ENCODE measurements at regions not wholly inside any gene's neighbourhood (a gene's known extent, or its start where the extent isn't known, plus 50 kb on each side); places are given as distances from the start of the nearest gene placed in this dataset.
"Not testable (repeated sequence)": the region's sequence is repeated elsewhere in the genome, so short reads cannot be mapped to it uniquely, and the experiment has no call there.

DNA sequence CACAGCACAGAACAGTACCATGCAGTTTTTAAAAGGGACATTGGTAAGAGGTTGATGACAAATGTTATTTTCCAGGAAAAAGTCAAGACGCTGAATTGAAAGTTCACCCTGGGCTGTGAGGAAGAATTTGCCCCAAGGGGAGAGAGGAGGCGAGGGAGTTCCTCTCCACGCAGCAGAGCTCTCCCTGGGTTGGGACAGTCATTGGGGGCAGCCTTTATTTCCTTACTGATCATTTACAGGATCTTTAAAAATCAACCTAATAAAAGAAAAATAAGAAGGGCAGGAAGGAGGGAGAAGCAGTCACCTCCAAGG lies 49.9 kb upstream of the WNT7B start:
- DNase-seq (ENCODE audit: low read depth) = no peak

DNA sequence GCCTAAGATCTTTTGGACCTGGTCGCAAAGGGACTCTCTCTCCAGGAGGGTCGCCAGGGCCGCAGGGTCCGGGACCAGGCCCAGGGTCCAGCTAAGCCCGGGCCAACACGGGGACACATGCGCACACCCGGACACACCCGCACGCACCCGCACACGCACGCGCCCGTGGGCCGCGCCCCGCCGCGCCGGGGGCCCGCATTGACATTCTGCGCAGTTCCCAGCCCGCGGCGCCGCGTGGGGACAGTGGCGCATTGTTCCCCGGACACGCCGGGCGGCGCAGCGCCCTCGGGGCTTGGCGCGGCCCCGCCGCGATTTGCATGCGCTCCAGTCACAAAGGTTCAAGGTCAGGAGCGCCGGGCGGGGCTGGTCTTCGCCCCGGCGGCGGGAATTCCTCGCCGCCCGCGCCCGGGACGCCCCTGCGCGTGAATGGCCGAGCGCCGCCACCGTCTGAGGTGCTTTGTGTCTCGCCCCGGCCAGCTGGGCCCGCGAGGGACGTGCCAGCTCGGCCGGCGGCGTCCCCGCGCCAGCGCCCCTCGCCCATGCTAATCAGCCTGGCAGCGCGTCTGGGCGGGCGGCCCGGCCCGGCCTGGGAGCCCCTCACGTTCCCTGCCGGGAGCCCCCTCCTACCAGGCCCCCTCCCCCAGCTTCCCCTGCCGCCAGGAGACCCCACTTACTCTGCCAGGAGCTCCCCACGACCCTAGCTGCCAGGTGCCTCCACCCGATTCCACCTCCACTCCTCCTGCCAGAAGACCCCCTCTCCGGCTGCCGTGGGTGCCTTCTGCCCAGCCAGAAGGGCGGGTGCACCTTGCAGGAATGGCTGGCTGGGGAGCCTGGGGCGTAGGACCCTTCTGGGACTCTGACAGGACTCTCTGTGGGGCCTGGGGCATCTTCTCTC lies 50.5 kb upstream of the WNT7B start:
- no peak for DNase-seq (ENCODE audit: low read depth)

DNA sequence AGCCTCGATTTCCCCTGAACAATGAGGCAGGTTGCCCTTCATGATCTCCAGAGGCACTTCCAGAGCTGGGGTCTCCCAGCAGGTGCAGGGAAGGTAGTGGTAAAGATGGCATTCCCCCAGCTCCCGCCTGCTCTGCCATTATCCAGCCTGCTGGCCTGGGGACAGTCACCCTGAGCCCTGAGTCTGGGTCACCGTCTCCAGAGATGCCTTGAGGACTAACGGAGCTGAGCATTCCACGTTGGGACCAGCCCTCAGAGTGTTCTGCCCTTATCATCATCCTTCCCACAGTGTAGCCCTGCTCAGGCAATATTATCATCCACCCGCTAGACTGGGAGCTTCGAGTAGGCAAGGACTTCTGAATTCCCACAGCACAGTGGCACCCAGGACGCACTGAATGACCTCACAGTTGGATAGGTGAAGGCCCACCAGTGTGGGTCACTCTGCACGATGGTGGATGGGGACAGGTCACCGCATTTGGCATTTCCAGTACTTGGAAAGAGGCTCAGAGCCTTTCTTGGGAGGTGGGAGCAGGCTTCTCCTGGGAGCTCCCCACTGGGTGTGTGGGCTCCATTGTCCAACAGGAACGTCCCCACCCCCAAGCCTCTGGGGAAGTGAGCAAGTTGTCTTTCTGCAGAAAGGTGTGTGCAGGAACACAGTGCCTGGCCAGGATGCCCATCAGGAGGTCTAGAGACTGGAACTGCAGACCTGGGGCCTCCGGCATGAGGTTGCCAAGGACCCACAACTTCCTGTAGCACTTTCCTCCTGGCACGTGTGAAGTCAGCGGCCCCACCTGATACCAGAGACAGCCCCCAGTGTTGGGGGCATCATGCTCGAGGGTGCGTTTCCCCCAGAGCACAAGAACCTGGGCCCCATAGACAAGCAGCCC lies 51.4 kb upstream of the WNT7B start:
- DNase-seq (ENCODE audit: low read depth) = no peak

DNA sequence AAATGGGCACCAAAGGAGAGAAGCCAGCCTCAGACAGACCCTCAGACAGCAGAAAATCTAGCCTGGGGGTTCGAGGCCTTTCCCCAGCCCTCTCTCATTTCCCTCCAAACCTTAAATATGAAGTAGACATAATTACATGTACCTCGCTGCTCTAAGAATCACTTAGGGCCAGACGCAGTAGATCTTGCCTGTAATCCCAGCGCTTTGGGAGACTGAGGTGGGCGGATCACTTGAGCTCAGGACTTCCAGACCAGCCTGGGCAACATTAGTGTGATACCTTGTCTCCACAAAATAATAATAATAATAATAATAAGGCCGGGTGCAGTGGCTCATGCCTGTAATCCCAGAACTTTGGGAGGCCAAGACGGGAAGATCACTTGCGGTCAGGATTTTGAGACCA lies 52.1 kb upstream of the WNT7B start:
- no peak for DNase-seq (ENCODE audit: low read depth)

DNA sequence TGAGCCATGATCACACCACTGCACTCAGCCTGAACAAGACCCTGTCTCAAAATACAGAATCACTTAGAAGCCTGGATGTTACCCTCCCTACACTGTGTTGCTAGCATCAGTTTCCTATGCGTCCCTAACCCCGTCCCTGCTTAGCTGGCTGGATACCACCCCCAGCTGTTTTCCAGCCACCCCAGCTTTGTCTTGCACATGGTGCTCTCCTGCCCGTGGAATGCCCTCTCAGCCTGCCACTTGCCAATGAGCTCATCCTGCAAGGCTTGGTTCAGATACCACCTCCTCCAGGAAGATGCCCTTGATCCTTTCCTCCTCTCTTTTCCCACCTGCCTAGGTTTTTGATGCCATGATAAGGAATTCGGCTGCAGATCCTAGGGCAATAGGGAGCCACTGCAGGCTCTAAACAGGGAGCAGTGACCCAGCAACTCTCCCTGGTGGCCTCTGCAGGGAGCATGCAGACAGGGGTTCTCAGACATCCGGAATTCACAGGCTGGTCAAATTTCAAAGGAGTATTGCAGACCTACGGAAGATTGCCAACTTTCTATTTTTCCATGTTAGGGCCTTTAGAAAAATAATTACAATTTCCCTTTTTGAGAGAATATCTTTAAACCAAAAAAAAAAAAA lies 52.7 kb upstream of the WNT7B start:
- no peak for DNase-seq (ENCODE audit: low read depth)

DNA sequence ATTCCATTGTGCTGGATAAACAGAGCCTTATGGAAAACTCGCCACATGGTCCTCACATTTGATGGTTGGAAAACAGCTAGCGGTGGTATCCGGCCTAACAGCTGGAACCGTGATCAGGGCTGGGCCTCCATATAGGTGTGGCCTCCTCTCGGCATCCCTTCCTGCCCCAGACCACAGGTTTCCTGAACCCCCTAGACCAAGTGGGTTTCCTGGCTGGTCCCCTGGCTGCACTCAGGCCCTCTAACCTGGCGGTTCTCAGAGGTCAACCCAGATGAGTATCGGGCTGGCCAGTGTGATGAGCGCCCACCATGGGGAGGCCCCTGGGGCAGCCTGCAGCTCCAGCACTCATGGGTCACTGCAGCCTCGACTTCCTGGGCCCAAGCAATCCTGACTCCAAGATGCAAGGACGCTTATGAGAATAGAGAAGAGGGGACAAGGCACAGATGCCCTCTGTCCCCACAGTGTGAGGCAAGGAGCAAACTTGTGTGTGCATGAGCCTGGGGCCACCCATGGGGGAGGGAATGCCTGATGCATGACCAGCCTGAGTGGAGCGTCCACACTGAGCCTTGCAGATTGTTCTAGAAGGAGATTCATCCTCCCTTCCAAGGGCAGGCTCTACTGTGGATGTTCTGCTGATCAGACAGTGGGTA lies 53.4 kb upstream of the WNT7B start:
- no peak for DNase-seq (ENCODE audit: low read depth)

DNA sequence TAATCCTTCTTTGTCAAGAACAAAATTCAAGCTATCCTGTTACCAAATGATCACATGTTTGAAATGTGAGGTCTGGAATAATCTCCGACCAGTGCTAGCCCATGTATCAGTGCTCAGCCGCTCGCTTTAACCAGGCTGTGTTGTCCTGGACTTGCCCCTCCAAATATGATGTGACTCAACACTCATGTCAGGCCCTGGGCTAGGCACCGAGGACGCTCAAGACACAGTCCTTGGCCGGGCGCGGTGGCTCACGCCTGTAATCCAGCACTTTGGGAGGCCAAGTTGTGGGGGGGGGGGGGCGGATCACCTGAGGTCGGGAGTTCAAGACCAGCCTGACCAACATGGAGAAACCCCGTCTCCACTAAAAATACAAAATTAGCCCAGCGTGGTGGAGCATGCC lies 54.1 kb upstream of the WNT7B start:
- DNase-seq (ENCODE audit: low read depth) = no peak

DNA sequence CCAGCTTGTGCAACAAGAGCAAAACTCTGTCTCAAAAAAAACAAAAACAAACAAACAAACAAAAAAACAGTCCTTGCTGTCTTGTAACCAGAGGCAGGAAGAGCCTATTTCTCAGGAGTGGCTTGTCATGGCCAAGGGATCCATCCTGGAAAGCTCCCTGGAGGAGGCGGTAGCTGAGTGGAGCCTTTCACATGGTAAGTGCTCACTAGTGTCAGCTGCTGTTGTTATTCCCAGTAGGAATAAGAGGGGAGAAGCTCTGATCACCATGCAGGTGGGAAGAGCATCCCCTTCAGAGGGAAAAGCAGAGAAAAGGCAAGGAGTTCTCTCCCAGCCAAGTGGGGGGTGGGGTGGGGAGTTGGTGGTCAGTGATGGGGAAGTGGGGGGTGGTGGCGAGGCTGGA lies 54.6 kb upstream of the WNT7B start:
- DNase-seq (ENCODE audit: low read depth) = no peak

DNA sequence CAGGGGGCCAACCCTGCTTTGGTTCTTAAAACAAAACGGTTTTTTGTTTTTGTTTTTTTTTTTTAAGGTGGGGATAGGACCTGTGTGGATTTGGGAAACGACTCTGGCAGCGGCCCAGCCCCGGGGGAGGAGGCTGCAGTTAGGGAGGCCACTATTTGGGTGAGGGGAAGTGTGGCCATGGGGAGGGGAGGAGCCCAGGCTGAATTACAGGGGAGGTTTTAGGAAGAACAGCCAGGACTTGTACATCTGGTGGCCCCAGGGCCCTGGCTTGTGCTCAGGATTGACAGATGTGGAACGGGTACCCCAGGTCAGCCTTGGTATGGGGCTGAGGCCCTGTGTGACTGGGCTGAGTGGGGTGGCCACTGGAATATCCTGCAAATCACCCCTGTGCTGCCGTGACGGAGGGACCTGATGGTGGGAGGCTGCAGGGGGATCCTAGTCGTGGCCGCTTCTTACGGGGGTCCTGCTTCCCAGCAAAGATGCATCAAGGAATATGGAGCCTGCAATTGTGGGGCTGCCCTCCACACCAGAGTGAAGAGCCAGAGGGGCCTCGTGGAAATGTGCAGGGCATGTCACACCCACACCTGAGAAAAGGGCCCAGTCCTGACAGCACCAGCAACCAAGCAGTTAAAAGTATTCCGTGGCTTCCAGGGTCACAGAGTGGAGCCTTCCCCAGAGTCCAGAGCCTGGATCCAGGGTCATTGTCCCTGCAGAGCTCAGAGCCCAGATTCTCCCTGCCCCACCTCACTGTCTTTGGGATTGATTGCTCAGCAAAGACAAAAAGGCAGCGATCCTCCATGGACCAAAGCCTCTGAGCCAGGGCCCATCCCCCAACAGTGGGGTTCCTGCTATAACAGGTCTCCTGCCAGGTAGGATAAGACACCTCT lies 55.2 kb upstream of the WNT7B start:
- DNase-seq (ENCODE audit: low read depth) = no peak

DNA sequence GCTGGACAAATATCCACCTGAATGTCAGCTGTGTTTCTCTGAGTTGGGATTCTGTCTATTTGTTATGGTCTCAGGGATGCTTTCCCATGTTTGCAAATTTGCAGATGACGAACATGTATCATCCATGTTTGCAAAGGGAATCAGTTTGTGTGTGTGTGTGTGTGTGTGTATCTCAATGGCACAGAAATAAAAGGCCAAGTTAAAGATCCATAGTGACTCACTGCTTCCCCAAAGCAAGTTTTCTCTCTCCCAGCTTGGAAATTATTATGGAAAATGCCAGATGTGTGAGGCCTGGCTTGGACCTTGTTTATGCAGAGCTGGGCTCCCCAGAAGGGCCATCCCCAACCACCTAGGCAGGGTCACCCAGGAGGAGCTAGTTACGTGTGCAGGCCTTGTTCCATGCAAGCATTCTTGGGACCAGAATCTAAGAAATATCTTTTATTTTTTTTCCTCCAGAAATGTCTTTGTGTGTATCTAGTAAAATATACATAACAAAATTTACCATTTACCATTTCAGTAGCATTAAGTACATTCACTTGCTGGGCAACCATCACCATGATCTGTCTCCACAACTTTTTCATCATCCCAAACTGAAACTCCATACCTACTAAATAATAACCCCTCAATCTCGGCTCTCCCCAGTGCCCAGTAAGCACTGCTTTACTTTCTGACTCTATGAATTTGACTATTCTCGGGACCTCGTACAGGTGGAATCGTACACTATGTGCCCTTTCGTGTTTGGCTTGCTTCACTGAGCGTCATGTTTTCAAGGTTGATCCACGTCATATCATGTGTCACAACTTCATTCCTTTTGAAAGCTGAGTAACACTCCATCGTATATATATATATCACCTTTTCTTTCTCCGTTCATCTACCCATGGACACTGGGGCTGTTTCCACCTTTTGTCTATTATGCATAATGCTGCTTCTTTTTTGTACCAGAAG lies 56.6 kb upstream of the WNT7B start:
- DNase-seq (ENCODE audit: low read depth) = no peak

DNA sequence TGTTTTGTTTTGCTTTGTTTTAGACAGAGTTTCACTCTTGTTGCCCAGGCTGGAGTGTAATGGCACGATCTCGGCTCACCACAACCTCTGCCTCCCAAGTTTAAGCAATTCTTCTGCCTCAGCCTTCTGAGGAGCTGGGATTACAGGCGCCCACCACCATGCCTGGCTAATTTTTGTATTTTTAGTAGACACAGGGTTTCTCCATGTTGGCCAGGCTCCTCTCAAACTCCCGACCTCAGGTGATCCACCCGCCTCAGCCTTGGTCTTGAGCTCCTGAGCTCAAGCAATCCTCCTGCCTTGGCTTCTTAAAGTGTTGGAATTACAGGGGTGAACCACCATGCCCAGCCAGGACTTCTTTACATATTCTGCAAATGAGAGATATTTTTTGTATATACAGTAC lies 57.5 kb upstream of the WNT7B start:
- DNase-seq (ENCODE audit: low read depth) = not testable (repeated sequence)

DNA sequence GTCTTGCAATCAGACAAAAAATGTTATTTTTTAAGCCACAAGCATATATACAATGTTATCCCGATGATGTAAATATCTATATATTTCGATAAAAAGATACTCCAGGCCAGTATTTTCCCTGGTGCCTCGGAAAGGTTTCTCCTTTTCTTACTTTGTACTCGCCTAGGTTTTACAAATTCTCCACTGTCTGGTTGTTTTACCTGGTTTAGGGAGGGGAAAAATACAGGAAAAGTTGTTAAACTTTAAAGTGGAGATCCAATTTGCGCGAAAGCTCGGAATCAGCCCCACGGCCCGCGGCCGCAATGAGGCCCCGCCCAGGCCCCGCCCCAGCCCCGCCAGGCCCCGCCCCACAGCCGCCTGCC lies 58.4 kb upstream of the WNT7B start:
- no peak for DNase-seq (ENCODE audit: low read depth)

DNA sequence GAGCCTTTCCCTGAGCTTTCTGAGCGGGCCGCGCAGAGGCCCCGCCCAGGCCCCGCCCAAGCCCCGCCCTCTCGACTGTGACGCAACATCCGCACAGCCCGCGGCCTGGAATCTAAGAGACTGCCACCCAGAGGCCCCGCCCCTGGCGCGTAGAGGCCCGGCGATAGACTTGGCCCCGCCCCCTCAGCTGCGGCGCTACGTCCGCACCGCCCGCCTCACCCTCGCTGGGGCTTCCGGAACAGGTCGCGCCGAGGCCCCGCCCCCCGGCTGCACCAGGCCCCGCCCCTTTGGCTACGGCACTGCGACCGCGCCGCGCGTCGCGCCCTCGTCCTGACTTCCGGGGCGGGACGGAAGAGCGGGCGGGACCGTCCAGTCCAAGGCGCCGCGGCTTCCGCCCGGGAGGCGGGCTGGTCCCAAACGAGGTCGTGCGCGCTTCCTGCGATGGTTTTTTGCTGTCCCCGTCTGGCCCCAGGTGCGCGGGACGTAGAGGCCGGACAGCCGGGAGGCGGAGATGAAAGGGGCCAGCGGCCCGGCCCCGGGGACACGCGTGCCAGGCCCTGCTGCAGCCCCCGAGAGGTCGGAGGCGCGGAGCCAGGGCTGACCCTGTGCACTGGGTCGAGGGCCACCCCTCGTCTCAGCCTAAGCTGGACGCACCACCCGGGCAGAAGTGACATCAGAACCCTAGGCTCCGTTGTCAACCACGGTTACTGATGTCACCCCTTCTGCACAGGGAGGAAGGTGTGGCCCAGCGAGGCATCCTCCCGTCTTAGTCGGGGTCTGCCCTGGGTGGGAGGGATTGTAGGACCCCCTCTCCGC lies 59.0 kb upstream of the WNT7B start:
- DNase-seq (ENCODE audit: low read depth) = peak; percentile 100

DNA sequence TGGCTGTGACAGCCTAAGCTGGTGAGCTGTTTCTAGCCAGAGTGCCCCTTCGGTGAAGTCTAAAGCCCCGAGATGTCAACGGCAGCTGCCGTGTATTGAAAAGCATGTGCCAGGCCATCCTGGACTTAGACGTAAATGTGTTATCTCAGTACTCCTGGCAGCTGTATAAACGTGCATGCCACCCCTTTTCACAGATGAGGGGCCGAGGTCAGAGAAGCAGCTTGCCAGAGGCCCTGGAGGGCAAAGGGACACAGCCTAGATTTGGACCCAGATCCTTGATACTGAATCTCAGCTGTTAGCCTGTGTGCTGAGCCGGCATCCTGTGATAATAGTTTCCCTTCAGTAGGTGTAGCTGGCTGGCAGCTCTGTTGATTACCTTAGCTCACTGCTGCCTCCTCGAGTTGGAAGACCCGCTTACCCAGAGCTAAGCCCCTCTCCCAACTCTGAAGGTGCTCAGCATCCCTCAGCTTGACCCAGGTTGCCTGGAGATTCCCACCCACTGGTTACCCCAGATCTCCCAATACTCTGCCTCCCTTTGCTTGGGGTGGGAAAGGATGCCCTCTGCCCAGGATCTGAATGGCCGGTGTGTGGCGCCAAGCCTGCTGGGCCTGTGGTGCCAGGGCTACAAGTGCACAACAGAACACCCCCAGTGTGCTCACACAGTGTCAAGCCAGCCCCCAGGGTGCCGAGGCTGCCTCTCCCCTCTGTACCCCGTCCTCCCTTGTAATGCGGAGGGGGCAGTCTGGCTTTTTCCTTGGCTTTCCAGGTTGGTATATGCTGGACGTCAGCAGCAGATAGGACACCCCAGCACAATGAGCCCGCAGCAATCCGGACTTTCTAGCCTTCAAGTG lies 59.8 kb upstream of the WNT7B start:
- DNase-seq (ENCODE audit: low read depth) = peak; percentile 17

DNA sequence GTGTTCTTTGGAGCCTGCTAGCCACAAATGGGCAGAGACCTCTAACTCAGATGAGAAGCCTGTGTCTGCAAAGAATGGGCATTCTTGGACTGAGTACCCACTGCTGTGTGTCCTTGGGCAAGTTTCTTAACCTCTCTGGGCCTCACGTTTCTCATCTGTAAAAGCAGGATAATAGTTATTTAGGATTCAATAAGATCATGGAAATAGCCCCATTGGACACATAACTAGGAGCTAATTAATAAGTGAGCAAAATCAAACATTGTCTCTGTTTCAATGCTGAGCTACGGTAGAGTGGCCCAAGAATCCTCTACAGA lies 61.2 kb upstream of the WNT7B start:
- no peak for DNase-seq (ENCODE audit: low read depth)

DNA sequence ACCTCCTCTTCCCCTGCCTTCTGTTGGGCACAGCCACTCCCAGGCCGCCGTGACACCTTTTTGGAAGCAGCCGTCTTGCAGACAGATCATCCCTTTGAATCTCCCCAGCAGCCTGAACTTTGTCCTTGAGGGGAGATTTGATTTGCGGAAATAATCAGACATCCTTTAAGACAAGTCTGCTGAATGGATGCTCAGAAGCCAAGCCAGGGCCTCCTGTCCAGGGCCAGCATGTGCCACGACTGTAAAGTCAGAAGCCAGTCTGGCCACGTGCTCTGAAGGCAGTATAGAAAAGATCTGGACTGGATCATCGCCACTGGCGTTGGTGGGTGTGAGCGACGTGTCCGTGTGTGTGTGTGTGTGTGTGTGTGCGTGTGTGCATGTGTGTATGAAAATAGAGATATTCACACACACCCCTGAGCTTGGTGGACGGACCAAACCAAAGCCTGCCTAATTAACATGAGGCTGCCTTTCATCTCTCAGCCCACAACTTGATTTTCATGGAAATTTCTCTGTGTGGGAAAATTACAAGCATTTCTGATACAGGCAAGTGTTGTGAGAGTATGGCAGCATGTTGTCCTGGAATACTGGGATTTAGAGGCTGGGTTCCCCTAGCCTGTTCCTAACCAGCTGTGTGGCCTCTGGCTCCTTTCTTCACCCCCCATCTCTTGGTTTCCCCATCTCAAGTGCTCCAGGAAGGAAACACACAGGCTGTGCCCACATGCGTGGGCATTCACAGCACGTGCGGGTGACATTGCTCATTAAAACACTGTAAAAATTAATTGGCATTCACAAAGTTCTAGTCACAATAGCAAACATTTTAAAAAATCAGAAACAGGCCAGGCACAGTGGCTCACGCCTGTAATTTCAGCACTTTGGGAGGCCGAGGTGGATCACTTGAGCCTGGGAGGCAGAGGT lies 61.8 kb upstream of the WNT7B start:
- DNase-seq (ENCODE audit: low read depth) = no peak

DNA sequence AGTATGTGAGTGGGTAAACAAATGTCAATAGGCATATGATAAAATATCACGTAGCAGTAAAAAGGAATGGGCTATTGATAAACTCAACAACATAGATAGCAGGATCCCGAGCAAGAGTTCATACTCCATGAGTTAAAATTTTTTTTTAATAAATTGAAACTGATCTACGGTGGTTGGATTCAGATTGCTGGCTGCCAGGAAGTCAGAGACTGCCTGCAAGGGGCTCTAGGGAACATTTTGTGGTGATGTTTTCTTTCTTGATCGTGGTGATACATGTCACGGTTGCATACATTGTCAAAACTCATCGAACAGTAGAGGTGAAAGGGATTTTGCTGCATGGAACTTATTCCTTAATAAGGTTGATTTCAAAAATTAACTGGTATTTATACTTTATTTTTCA lies 62.6 kb upstream of the WNT7B start:
- DNase-seq (ENCODE audit: low read depth) = no peak

Measured in stimulated activated CD8-positive, alpha-beta memory T cell treated with anti-CD3 and anti-CD28 coated beads, Interleukin-12 subunit alpha, Interleukin-12 subunit beta, amount 100 ng/mL, for 4 hours (primary cell).